ENCODE measurements at regions not wholly inside any gene's neighbourhood (a gene's known extent, or its start where the extent isn't known, plus 50 kb on each side); places are given as distances from the start of the nearest gene placed in this dataset.

DNA sequence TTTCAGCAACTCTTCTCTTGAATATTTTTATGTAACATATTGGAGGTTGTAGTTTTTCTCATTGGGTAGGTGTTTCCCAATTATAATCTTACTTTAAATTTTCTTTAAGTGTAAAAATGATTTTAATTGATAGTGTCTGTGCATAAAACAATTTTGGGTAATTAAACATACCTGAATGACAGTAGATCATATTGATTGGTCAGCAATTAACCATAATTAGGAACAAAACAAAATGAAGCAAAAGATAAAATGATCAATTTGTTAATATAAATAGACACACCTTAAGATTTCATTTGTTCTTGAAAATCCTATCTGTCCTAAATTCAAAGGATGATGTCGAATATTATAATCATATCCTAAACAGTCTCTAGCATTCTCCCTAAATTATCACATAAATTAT, 468.3 kb downstream of the PDZRN4 start:
- ATAC-seq (ENCODE audit: low read depth) (no peak), DNase-seq (no peak)
- Histone ChIP-seq H3K23ac (ENCODE audit: low read depth, low read length) (no peak overlapping the region), H3K27me3 (ENCODE audit: control insufficient read depth, insufficient read depth, low read length) (no peaks in the 10 kb centered on the region), H2AFZ (replicated peaks; ENCODE audit: low read length, poor library complexity) (no peak overlapping the region), H3K9me1 (ENCODE audit: insufficient read depth, low read length) (no peaks in the 10 kb centered on the region), H4K20me1 (ENCODE audit: insufficient read depth, low read length) (no peaks in the 10 kb centered on the region), H4K91ac (ENCODE audit: insufficient read depth, low read depth, low read length) (no peak overlapping the region), H2BK15ac (ENCODE audit: low read depth, low read length) (no peak overlapping the region), H3K18ac (ENCODE audit: low read depth, low read length) (no peak overlapping the region), H2BK5ac (ENCODE audit: low read depth, low read length, poor library complexity, severe bottlenecking) (no peak overlapping the region), H3K56ac (ENCODE audit: extremely low read depth, insufficient read depth, low read length) (no peak overlapping the region), H3K9ac (ENCODE audit: low read depth, low read length) (no peak overlapping the region), H2BK20ac (ENCODE audit: low read depth, low read length) (no peak overlapping the region), H2AK5ac (ENCODE audit: low read depth, low read length) (no peak overlapping the region), H2BK120ac (ENCODE audit: low read depth, low read length) (no peak overlapping the region), H3K4me3 (ENCODE audit: insufficient read depth, low read depth, low read length) (no peak overlapping the region), H3K9me3 (ENCODE audit: control insufficient read depth, insufficient read depth, low read length) (no peaks in the 10 kb centered on the region), H2AK9ac (replicated peaks; ENCODE audit: low read depth, low read length, poor library complexity) (no peak overlapping the region), H3K4me1 (ENCODE audit: control insufficient read depth, insufficient read depth, low read length) (no peaks in the 10 kb centered on the region), H4K5ac (ENCODE audit: low read depth, low read length) (no peak overlapping the region), H3K79me1 (ENCODE audit: low read depth in 1 of 2, low read length in 2 of 2) (no peaks in the 10 kb centered on the region), H4K8ac (ENCODE audit: low read depth in 2 of 2, low read length in 2 of 2) (no peak overlapping the region), H3K14ac (replicated peaks; ENCODE audit: low read depth, low read length) (no peak overlapping the region), H3K36me3 (ENCODE audit: control insufficient read depth, insufficient read depth, low read length) (no peaks in the 10 kb centered on the region), H3K4ac (ENCODE audit: low read depth, low read length) (no peak overlapping the region), H3K27ac (ENCODE audit: insufficient read depth, low read length) (no peak overlapping the region), H3K4me2 (ENCODE audit: low read depth, low read length) (no peak overlapping the region)
- ChIA-PET POLR2A (ENCODE audit: unreplicated experiment) (no interaction called here), CTCF (no interaction called here)
- dilution Hi-C loops (cut with HindIII; ENCODE audit: low sequenced_read_pairs, unreplicated experiment): no loop called here
- BruUV-seq (replicated peaks): no TSS peak
- TF ChIP-seq RFX5 (IDR thresholded peaks at IDR 0.05; ENCODE audit: low read depth, low read length) (no peak), MAFK (IDR thresholded peaks at IDR 0.05; ENCODE audit: low read depth, low read length) (peak; percentile 36; the same call in 1 of the 2 replicates)
- in situ Hi-C loops (cut with MboI; ENCODE audit: low sequenced_read_pairs): no loop called here
- no CpG with 5 or more reads among the region's 1 CpG for WGBS, 2 experiments (ENCODE audit: extremely low coverage in 2 of 2, insufficient read length in 1 of 2)
- intact Hi-C loops (cut with micrococcal nuclease): no loop called here

All from IMR-90 (cell line).